DND-41 (cell line): ENCODE measurements at regions not wholly inside any gene's neighbourhood (a gene's known extent, or its start where the extent isn't known, plus 50 kb on each side); places are given as distances from the start of the nearest gene placed in this dataset.

Experiments used
- ATAC-seq: fragments of 200-7000 bp; cut with Tn5 transposase; 3 replicates; pipeline ENCODE4 v1.9.1; 2021; ENCODE audit warnings: low read depth; ENCODE audit not compliant: insufficient read depth
- DNase-seq: peaks from one replicate; pipeline ENCODE4 v3.0.0-alpha.2; 2020
- H2AFZ ChIP-seq: 2 replicates; pipeline ENCODE4 v1.6.0; 2012; ENCODE audit warnings: low read depth, low read length
- H3K27ac ChIP-seq: 2 replicates; pipeline ENCODE4 v1.5.1; 2012; ENCODE audit warnings: low read length, inconsistent platforms
- H3K27me3 ChIP-seq: fragments of 200-600 bp; sonication (generic); 2 replicates; pipeline ENCODE4 v1.6.0; 2012; ENCODE audit warnings: low read length, mild to moderate bottlenecking, inconsistent platforms; ENCODE audit not compliant: insufficient read depth, poor library complexity
- H3K36me3 ChIP-seq: 2 replicates; pipeline ENCODE4 v1.5.1; 2012; ENCODE audit warnings: low read length, inconsistent platforms; ENCODE audit not compliant: insufficient read depth
- H3K4me1 ChIP-seq: 2 replicates; pipeline ENCODE4 v1.5.1; 2012; ENCODE audit warnings: mild to moderate bottlenecking, low read length; ENCODE audit not compliant: insufficient read depth
- H3K4me2 ChIP-seq: 2 replicates; pipeline ENCODE4 v1.6.0; 2012; ENCODE audit warnings: mild to moderate bottlenecking, moderate library complexity, low read length, inconsistent platforms; ENCODE audit not compliant: insufficient read depth
- H3K4me3 ChIP-seq, 2 experiments: fragments of 200-600 bp in 1 of 2; shearing (Covaris generic) in 1 of 2; 2 replicates each; pipeline ENCODE4 v1.5.1; 2012 to 2016; ENCODE audit warnings: inconsistent platforms in 2 of 2, low read length in 2 of 2, mild to moderate bottlenecking in 2 of 2, low read depth in 1 of 2, moderate library complexity in 1 of 2
- H3K79me2 ChIP-seq: 2 replicates; pipeline ENCODE4 v1.6.0; 2012; ENCODE audit warnings: low read length, inconsistent platforms; ENCODE audit not compliant: insufficient read depth
- H3K9ac ChIP-seq: 2 replicates; pipeline ENCODE4 v1.6.0; 2012; ENCODE audit warnings: low read depth, mild to moderate bottlenecking, inconsistent platforms, low read length, moderate library complexity
- H3K9me3 ChIP-seq: 2 replicates; pipeline ENCODE4 v1.5.1; 2012; ENCODE audit warnings: low read length, moderate library complexity, mild to moderate bottlenecking, inconsistent platforms; ENCODE audit not compliant: insufficient read depth, severe bottlenecking
- H4K20me1 ChIP-seq: 2 replicates; pipeline ENCODE4 v1.6.0; 2012; ENCODE audit warnings: low read length; ENCODE audit not compliant: insufficient read depth
- CTCF ChIP-seq: IDR thresholded peaks from 2 replicates; pipeline ENCODE4 v1.5.1; 2012; ENCODE audit warnings: borderline replicate concordance, low read length, moderate library complexity, mild to moderate bottlenecking; ENCODE audit not compliant: poor library complexity, severe bottlenecking; ENCODE audit errors: extremely low read depth
- EZH2 ChIP-seq: IDR thresholded peaks from 3 replicates; pipeline ENCODE4 v1.6.1; 2012; ENCODE audit warnings: borderline replicate concordance, low read depth, mild to moderate bottlenecking, moderate library complexity, low read length, inconsistent platforms; ENCODE audit not compliant: severe bottlenecking

- Histone ChIP-seq H3K4me1 (no peaks in the 10 kb centered on the region), H3K4me2 (no peak overlapping the region)
- no peak for ATAC-seq
These were observed 162.8 kb downstream of the GLI2 start for GRCh38 chr2:120898496-120898895.

GRCh38 chr2:120898961-120899750, 163.5 kb downstream of the GLI2 start:
- Histone ChIP-seq H3K4me2 (no peak overlapping the region), H3K4me3 (no peak overlapping the region), H3K27ac (no peak overlapping the region), H3K79me2 (no peaks in the 10 kb centered on the region), H3K36me3 (no peaks in the 10 kb centered on the region), H3K4me1 (no peaks in the 10 kb centered on the region), H3K27me3 (peaks cover 10% of the 10 kb centered on the region), H3K9me3 (no peaks in the 10 kb centered on the region), H3K9ac (no peak overlapping the region), H4K20me1 (no peaks in the 10 kb centered on the region), H2AFZ (no peak overlapping the region)
- DNase-seq (no peak), ATAC-seq (no peak)
- TF ChIP-seq EZH2, result no peak
- no peak for TF ChIP-seq CTCF

More at GRCh38 chr2:120898496-120898895, 162.8 kb downstream of the GLI2 start:
- Histone ChIP-seq H4K20me1 (no peaks in the 10 kb centered on the region), H3K79me2 (no peaks in the 10 kb centered on the region), H3K4me3 (no peak overlapping the region), H3K27me3 (peaks cover 10% of the 10 kb centered on the region), H3K36me3 (no peaks in the 10 kb centered on the region), H3K9ac (no peak overlapping the region), H3K9me3 (no peaks in the 10 kb centered on the region), H3K27ac (no peak overlapping the region), H2AFZ (no peak overlapping the region)
- TF ChIP-seq CTCF, result no peak
- TF ChIP-seq EZH2, result no peak
- DNase-seq, result no peak

- Histone ChIP-seq H3K9ac (no peak overlapping the region), H3K27ac (no peak overlapping the region), H3K79me2 (no peaks in the 10 kb centered on the region), H3K4me3 (no peak overlapping the region), H3K4me1 (no peaks in the 10 kb centered on the region), H3K4me2 (no peak overlapping the region), H2AFZ (no peak overlapping the region), H4K20me1 (no peaks in the 10 kb centered on the region), H3K27me3 (peaks cover 10% of the 10 kb centered on the region), H3K9me3 (no peaks in the 10 kb centered on the region), H3K36me3 (no peaks in the 10 kb centered on the region)
- no peak for TF ChIP-seq CTCF
- no peak for TF ChIP-seq EZH2
- DNase-seq, result no peak
- ATAC-seq, result no peak
These were observed 164.1 kb downstream of the GLI2 start for GRCh38 chr2:120899771-120900170.
